ENCODE measurements at regions not wholly inside any gene's neighbourhood (a gene's known extent, or its start where the extent isn't known, plus 50 kb on each side); places are given as distances from the start of the nearest gene placed in this dataset.

- peaks cover 14% of the 10 kb centered on the region for H3K27me3 Mint-ChIP-seq (ENCODE audit: low read depth)
- peaks cover 7% of the 10 kb centered on the region for H3K4me1 Mint-ChIP-seq
- H3K27ac Mint-ChIP-seq: no peak overlapping the region
Measured at GRCh38 chr16:11401161-11402050, 56.1 kb downstream of the RMI2 start.

GRCh38 chr16:11402051-11402744 is 56.9 kb downstream of the RMI2 start:
- Mint-ChIP-seq H3K27ac (no peak overlapping the region), H3K9me3 (peaks cover under 1% of the 10 kb centered on the region), H3K27me3 (ENCODE audit: low read depth) (peaks cover 8% of the 10 kb centered on the region), H3K4me1 (no peaks in the 10 kb centered on the region), H3K36me3 (ENCODE audit: low read depth) (no peaks in the 10 kb centered on the region), H3K4me3 (no peak overlapping the region)
- TF ChIP-seq, protein P1, sequence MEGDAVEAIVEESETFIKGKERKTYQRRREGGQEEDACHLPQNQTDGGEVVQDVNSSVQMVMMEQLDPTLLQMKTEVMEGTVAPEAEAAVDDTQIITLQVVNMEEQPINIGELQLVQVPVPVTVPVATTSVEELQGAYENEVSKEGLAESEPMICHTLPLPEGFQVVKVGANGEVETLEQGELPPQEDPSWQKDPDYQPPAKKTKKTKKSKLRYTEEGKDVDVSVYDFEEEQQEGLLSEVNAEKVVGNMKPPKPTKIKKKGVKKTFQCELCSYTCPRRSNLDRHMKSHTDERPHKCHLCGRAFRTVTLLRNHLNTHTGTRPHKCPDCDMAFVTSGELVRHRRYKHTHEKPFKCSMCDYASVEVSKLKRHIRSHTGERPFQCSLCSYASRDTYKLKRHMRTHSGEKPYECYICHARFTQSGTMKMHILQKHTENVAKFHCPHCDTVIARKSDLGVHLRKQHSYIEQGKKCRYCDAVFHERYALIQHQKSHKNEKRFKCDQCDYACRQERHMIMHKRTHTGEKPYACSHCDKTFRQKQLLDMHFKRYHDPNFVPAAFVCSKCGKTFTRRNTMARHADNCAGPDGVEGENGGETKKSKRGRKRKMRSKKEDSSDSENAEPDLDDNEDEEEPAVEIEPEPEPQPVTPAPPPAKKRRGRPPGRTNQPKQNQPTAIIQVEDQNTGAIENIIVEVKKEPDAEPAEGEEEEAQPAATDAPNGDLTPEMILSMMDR (IDR thresholded peaks at IDR 0.05; ENCODE audit: unreplicated experiment in 3 of 3): no peak

More at GRCh38 chr16:11401161-11402050, 56.1 kb downstream of the RMI2 start:
- no peaks in the 10 kb centered on the region for H3K9me3 Mint-ChIP-seq
- TF ChIP-seq, protein P1 (IDR thresholded peaks at IDR 0.05; ENCODE audit: unreplicated experiment in 3 of 3): no peak
- no peak overlapping the region for H3K4me3 Mint-ChIP-seq
- no peaks in the 10 kb centered on the region for H3K36me3 Mint-ChIP-seq (ENCODE audit: low read depth)

DNA sequence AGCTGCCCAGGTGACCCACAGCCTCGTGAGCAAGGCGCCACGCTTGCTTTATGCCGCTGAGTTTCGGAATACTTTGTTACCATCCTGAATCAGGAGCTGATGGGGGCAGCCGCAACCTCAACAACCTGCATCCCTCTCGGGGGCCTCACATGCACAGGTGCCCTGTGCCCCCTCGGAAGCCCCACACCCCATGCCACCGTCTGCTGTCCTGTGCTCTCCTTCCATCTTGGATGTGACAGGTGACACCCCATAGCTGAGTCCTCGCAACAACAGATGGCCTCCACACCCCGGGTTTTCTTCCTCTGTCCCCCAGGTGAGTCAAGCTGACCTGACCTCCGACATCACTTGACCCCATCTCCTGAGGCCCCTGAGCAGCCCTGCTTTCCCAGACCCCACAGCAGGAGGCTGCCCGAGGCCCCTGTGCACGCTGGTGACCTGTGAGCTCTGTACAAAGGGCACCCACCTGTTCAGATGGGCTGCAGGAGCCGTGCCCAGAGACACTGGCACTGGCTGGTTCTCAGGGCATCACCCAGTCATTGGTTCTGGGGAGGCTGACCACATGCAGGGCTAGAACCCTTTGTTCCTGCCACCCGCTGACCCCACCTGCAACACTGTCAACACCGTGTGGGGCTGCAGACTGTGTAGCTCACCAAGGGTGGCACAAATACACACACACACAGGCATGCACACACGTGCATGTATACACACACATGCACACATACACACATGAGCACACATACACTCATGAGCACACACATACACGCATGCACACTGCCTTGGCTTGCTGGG is 57.7 kb downstream of the RMI2 start:
- Mint-ChIP-seq H3K4me1 (peaks cover 3% of the 10 kb centered on the region), H3K4me3 (no peak overlapping the region), H3K36me3 (ENCODE audit: low read depth) (no peaks in the 10 kb centered on the region), H3K27me3 (ENCODE audit: low read depth) (peaks cover 8% of the 10 kb centered on the region), H3K27ac (no peak overlapping the region), H3K9me3 (peaks cover 2% of the 10 kb centered on the region)
- TF ChIP-seq, protein P1 (IDR thresholded peaks at IDR 0.05; ENCODE audit: unreplicated experiment in 3 of 3): no peak

DNA sequence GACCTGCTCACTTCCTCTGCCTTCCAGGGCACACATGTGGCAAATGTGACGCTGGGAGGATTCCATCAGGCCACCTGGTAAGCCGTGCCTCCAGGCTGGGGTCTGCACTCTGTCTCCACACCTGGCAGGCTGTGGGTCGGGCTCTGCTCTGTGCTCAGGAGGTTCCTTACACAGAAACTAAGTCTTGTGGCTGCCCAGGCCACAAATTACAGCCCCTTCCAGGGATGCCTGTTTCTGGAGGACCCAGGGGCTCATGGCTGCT is 58.2 kb downstream of the RMI2 start:
- Mint-ChIP-seq H3K27ac (no peak overlapping the region), H3K9me3 (peaks cover 2% of the 10 kb centered on the region), H3K4me1 (peaks cover 5% of the 10 kb centered on the region)

DNA sequence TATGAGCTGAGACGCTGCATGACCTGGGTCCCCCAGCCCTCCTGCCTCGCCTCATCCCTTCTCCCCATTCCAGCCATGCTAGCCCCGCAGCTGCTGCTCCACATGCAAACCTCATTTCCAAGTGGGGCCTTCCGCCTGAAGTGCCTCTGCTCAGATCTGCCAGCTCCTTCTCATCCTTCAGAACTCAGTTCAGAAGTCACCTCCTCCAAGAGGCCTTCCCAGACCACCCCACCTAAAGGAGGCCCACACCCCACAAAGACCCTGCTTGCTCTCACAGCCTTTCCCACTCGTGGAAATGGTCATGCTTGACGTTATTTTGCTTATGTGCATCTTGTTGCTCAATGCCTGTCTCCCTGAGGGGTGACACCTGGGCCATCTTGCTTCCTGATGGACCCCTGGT is 58.7 kb downstream of the RMI2 start:
- Mint-ChIP-seq H3K4me3 (no peak overlapping the region), H3K36me3 (ENCODE audit: low read depth) (no peaks in the 10 kb centered on the region), H3K4me1 (peaks cover 9% of the 10 kb centered on the region), H3K27me3 (ENCODE audit: low read depth) (peaks cover 8% of the 10 kb centered on the region), H3K9me3 (peaks cover 2% of the 10 kb centered on the region), H3K27ac (no peak overlapping the region)
- TF ChIP-seq, protein P1 (IDR thresholded peaks at IDR 0.05; ENCODE audit: unreplicated experiment in 3 of 3): no peak

More for the DNA sequence above, 58.2 kb downstream of the RMI2 start:
- Mint-ChIP-seq H3K36me3 (ENCODE audit: low read depth) (no peaks in the 10 kb centered on the region), H3K27me3 (ENCODE audit: low read depth) (peaks cover 8% of the 10 kb centered on the region), H3K4me3 (no peak overlapping the region)
- TF ChIP-seq, protein P1 (IDR thresholded peaks at IDR 0.05; ENCODE audit: unreplicated experiment in 3 of 3): no peak

All from nephron (organoid).